GM12878 (cell line): ENCODE measurements at regions not wholly inside any gene's neighbourhood (a gene's known extent, or its start where the extent isn't known, plus 50 kb on each side); places are given as distances from the start of the nearest gene placed in this dataset.

Experiments used
- ATAC-seq: fragments of 200-7000 bp; cut with Tn5 transposase; 3 replicates; pipeline ENCODE4 v1.9.1; 2020; ENCODE audit warnings: mild to moderate bottlenecking, moderate library complexity
- BruUV-seq: library from RNA; stranded (reverse); fragments of 400-500 nt; replicated peaks from 2 replicates; lab custom pipeline; 2021; lab: Mats Ljungman, UMichigan
- CTCF ChIA-PET: fragments of 300-600 bp; sonication (Branson Sonifier 250); formaldehyde crosslinking; extraction: SDS; loops from one replicate; lab custom pipeline; 2021; ENCODE audit warnings: inconsistent platforms; lab: Yijun Ruan, JAX
- POLR2A ChIA-PET: fragments of 350-600 bp; formaldehyde crosslinking; extraction: SDS; loops from one replicate; lab custom pipeline; 2021; ENCODE audit warnings: inconsistent platforms; lab: Charles Lee
- RAD21 ChIA-PET: fragments of 300-600 bp; sonication (Branson Sonifier 250); formaldehyde crosslinking; loops from one replicate; lab custom pipeline; 2023; ENCODE audit warnings: antibody characterized with exemption; ENCODE audit not compliant: unreplicated experiment; lab: Charles Lee
- SMC1A ChIA-PET: fragments of 300-600 bp; sonication (Branson Sonifier 250); formaldehyde crosslinking; loops from one replicate; lab custom pipeline; 2023; ENCODE audit not compliant: unreplicated experiment, uncharacterized antibody; lab: Charles Lee
- DNase-seq: peaks from one replicate; pipeline ENCODE4 v3.0.0-alpha.2; 2011; ENCODE audit warnings: low read depth, low spot score
- FAIRE-seq: peaks from 3 replicates; lab custom pipeline; 2011; peaks lifted over from hg19 to GRCh38; lab: Jason Lieb, UNC
- H2AFZ ChIP-seq: 2 replicates; pipeline ENCODE4 v1.6.0; 2011; ENCODE audit warnings: low read depth, low read length, control low read depth; ENCODE audit not compliant: control insufficient read depth
- H3K27ac ChIP-seq: 2 replicates; pipeline ENCODE4 v1.5.1; 2011; ENCODE audit warnings: control low read depth; ENCODE audit not compliant: control insufficient read depth, insufficient read depth
- H3K27me3 ChIP-seq, 2 experiments: replicated peaks in 1 of 2; 2 replicates each; pipeline versions ENCODE4 v1.6.0 to v1.6.1; 2011; ENCODE audit warnings: low read length in 1 of 2; ENCODE audit not compliant: control insufficient read depth in 2 of 2, insufficient read depth in 2 of 2
- H3K36me3 ChIP-seq, 2 experiments: 2 replicates each; pipeline ENCODE4 v1.5.1; 2011; ENCODE audit warnings: low read length in 1 of 2; ENCODE audit not compliant: control insufficient read depth in 2 of 2, insufficient read depth in 2 of 2
- H3K4me1 ChIP-seq: 2 replicates; pipeline ENCODE4 v1.6.1; 2011; ENCODE audit warnings: mild to moderate bottlenecking, low read length, moderate library complexity, mixed read lengths; ENCODE audit not compliant: control insufficient read depth, insufficient read depth
- H3K4me2 ChIP-seq: 2 replicates; pipeline ENCODE4 v1.6.0; 2011; ENCODE audit warnings: control low read depth; ENCODE audit not compliant: control insufficient read depth, insufficient read depth
- H3K4me3 ChIP-seq: fragments of 200-600 bp; sonication (generic); 2 replicates; pipeline ENCODE4 v1.5.1; 2016
- H3K79me2 ChIP-seq: 2 replicates; pipeline ENCODE4 v1.6.0; 2011; ENCODE audit warnings: low read length; ENCODE audit not compliant: control insufficient read depth, insufficient read depth
- H3K9ac ChIP-seq: 2 replicates; pipeline ENCODE4 v1.8.0; 2011; ENCODE audit warnings: low read length, control low read depth, mixed read lengths; ENCODE audit not compliant: control insufficient read depth, insufficient read depth
- H3K9me3 ChIP-seq: replicated peaks from 3 replicates; pipeline ENCODE4 v1.5.1; 2011; ENCODE audit warnings: mild to moderate bottlenecking, low read length; ENCODE audit not compliant: control insufficient read depth, insufficient read depth
- H4K20me1 ChIP-seq: 2 replicates; pipeline ENCODE4 v1.6.0; 2011; ENCODE audit not compliant: control insufficient read depth, insufficient read depth
- ESRRA ChIP-seq: IDR thresholded peaks from 2 replicates; pipeline ENCODE4 v1.6.1; 2012; ENCODE audit warnings: mild to moderate bottlenecking, low read length, improper control_type of control experiment
- KLF5 ChIP-seq: fragments of 450-650 bp; IDR thresholded peaks from 2 replicates; pipeline ENCODE4 v1.6.1; 2014; ENCODE audit warnings: mild to moderate bottlenecking; ENCODE audit not compliant: partially characterized antibody
- WGBS: methylation state at CpG from one replicate; pipeline ENCODE4 v1.1.6; 2016; ENCODE audit warnings: low lambda C conversion rate; ENCODE audit not compliant: insufficient replicate concordance, insufficient coverage; ENCODE audit errors: missing lambda C conversion rate; 5-methylcytosine and 5-hydroxymethylcytosine counted together
- in situ Hi-C: fragments of 300-500 bp; cut with MboI; formaldehyde crosslinking; loops from 9 replicates; pipeline ENCODE4 v1.14.3; 2018; ENCODE audit warnings: mixed read lengths
- intact Hi-C: fragments of 100-400 bp; cut with micrococcal nuclease; formaldehyde crosslinking; loops from one replicate; pipeline ENCODE4 v1.14.2; 2022; ENCODE audit not compliant: unreplicated experiment
- TF ChIP-seq, protein P1 (sequence below): IDR thresholded peaks from 2 replicates; pipeline ENCODE4 v1.6.1; 2012; ENCODE audit warnings: improper control_type of control experiment, low read depth, low read length; ENCODE audit not compliant: insufficient replicate concordance
- TF ChIP-seq, protein P2 (sequence below): IDR thresholded peaks from 2 replicates; pipeline ENCODE4 v1.6.1; 2011; ENCODE audit warnings: low read depth, low read length, improper control_type of control experiment, borderline replicate concordance

DNA sequence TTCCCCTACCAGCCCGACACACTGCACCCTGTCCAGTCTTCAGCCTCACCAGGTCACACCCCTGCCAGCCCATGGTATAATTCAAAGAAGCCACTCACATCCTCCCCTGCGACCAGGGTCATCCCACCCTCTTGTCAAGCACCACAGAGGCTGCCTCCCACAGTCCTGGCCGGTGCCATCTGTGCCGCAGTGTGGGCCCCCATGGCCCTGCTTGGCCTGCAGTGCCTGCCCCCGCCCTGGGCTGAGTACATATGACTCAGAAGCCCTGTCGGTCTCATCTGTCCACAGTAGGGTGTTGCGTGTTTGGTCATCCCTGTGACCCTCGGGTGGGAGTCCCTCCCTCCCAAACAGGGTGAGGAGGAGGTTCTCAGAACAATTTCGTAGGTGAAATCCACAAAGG lies 190.8 kb upstream of the AJAP1 start:
- SMC1A ChIA-PET, result no interaction called here
- H3K4me1 ChIP-seq, result no peaks in the 10 kb centered on the region
- intact Hi-C loops, result no loop called here
- TF ChIP-seq ESRRA (no peak), KLF5 (no peak)
- TF ChIP-seq, protein P1, sequence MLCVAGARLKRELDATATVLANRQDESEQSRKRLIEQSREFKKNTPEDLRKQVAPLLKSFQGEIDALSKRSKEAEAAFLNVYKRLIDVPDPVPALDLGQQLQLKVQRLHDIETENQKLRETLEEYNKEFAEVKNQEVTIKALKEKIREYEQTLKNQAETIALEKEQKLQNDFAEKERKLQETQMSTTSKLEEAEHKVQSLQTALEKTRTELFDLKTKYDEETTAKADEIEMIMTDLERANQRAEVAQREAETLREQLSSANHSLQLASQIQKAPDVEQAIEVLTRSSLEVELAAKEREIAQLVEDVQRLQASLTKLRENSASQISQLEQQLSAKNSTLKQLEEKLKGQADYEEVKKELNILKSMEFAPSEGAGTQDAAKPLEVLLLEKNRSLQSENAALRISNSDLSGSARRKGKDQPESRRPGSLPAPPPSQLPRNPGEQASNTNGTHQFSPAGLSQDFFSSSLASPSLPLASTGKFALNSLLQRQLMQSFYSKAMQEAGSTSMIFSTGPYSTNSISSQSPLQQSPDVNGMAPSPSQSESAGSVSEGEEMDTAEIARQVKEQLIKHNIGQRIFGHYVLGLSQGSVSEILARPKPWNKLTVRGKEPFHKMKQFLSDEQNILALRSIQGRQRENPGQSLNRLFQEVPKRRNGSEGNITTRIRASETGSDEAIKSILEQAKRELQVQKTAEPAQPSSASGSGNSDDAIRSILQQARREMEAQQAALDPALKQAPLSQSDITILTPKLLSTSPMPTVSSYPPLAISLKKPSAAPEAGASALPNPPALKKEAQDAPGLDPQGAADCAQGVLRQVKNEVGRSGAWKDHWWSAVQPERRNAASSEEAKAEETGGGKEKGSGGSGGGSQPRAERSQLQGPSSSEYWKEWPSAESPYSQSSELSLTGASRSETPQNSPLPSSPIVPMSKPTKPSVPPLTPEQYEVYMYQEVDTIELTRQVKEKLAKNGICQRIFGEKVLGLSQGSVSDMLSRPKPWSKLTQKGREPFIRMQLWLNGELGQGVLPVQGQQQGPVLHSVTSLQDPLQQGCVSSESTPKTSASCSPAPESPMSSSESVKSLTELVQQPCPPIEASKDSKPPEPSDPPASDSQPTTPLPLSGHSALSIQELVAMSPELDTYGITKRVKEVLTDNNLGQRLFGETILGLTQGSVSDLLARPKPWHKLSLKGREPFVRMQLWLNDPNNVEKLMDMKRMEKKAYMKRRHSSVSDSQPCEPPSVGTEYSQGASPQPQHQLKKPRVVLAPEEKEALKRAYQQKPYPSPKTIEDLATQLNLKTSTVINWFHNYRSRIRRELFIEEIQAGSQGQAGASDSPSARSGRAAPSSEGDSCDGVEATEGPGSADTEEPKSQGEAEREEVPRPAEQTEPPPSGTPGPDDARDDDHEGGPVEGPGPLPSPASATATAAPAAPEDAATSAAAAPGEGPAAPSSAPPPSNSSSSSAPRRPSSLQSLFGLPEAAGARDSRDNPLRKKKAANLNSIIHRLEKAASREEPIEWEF, result no peak
- TF ChIP-seq, protein P2, sequence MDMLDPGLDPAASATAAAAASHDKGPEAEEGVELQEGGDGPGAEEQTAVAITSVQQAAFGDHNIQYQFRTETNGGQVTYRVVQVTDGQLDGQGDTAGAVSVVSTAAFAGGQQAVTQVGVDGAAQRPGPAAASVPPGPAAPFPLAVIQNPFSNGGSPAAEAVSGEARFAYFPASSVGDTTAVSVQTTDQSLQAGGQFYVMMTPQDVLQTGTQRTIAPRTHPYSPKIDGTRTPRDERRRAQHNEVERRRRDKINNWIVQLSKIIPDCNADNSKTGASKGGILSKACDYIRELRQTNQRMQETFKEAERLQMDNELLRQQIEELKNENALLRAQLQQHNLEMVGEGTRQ, result no peak
- TF ChIP-seq, all 136 proteins: peak for 0
- ChIA-PET RAD21 (no interaction called here), POLR2A (no interaction called here), CTCF (no interaction called here)
- 29% methylated on average over 8 of the region's 9 CpGs for WGBS
- Histone ChIP-seq H3K79me2 (no peaks in the 10 kb centered on the region), H3K4me3 (no peak overlapping the region), H3K9me3 (no peaks in the 10 kb centered on the region; the same call in 2 of the 3 replicates), H3K27me3 (no peaks in the 10 kb centered on the region), H3K4me2 (no peak overlapping the region), H3K27ac (no peak overlapping the region), H2AFZ (no peak overlapping the region), H3K36me3 (no peaks in the 10 kb centered on the region), H3K9ac (no peak overlapping the region), H4K20me1 (no peaks in the 10 kb centered on the region)
- DNase-seq (no peak), FAIRE-seq (no peak), ATAC-seq (no peak)
- no TSS peak for BruUV-seq
- in situ Hi-C loops, result no loop called here
